ENCODE measurements at regions not wholly inside any gene's neighbourhood (a gene's known extent, or its start where the extent isn't known, plus 50 kb on each side); places are given as distances from the start of the nearest gene placed in this dataset.

- Mint-ChIP-seq H3K4me1 (peaks cover 75% of the 10 kb centered on the region), H3K27ac (no peak overlapping the region), H3K9me3 (no peaks in the 10 kb centered on the region), H3K27me3 (ENCODE audit: low read depth) (no peaks in the 10 kb centered on the region), H3K4me3 (no peak overlapping the region), H3K36me3 (no peaks in the 10 kb centered on the region)
- CTCF ChIA-PET: no interaction called here
- TF ChIP-seq IRF2 (CRISPR knock-in tag; IDR thresholded peaks at IDR 0.05; ENCODE audit: borderline replicate concordance, low read depth) (no peak), USF1 (CRISPR knock-in tag; IDR thresholded peaks at IDR 0.05) (no peak), FOXK1 (CRISPR knock-in tag; IDR thresholded peaks at IDR 0.05) (no peak), HMGA2 (CRISPR knock-in tag; IDR thresholded peaks at IDR 0.05) (no peak), NR2C2 (CRISPR knock-in tag; IDR thresholded peaks at IDR 0.05) (no peak), ZNF416 (CRISPR knock-in tag; IDR thresholded peaks at IDR 0.05) (no peak), ERG (CRISPR knock-in tag; IDR thresholded peaks at IDR 0.05) (no peak), ZNF138 (CRISPR knock-in tag; conservative IDR thresholded peaks at IDR 0.05) (no peak), CREB1 (CRISPR knock-in tag; IDR thresholded peaks at IDR 0.05) (no peak), JAZF1 (CRISPR knock-in tag; IDR thresholded peaks at IDR 0.05) (no peak), MAX (CRISPR knock-in tag; IDR thresholded peaks at IDR 0.05) (no peak)
- ATAC-seq (no peak), DNase-seq (ENCODE audit: low spot score) (no peak)
- POLR2A ChIA-PET: no interaction called here
Observed at GRCh38 chr2:120863146-120863545, 127.5 kb downstream of the GLI2 start.

- CTCF ChIA-PET: interaction anchor here (1.7 kb wide), 1 partner anchor 21 kb away, joined by 4 read pairs; no protein-coding TSS in a partner anchor
- Mint-ChIP-seq H3K4me1 (peaks cover 75% of the 10 kb centered on the region), H3K9me3 (no peaks in the 10 kb centered on the region), H3K4me3 (no peak overlapping the region), H3K27ac (no peak overlapping the region), H3K36me3 (no peaks in the 10 kb centered on the region), H3K27me3 (ENCODE audit: low read depth) (no peaks in the 10 kb centered on the region)
- POLR2A ChIA-PET: no interaction called here
- DNase-seq (ENCODE audit: low spot score) (no peak), ATAC-seq (no peak)
- TF ChIP-seq E2F1 (CRISPR knock-in tag; IDR thresholded peaks at IDR 0.05) (no peak), ZNF219 (CRISPR knock-in tag; IDR thresholded peaks at IDR 0.05; ENCODE audit: borderline replicate concordance) (no peak), ZNF121 (CRISPR knock-in tag; IDR thresholded peaks at IDR 0.05) (no peak), ATF1 (CRISPR knock-in tag; IDR thresholded peaks at IDR 0.05) (no peak), ZBTB21 (CRISPR knock-in tag; IDR thresholded peaks at IDR 0.05; ENCODE audit: borderline replicate concordance) (no peak), ZNF263 (CRISPR knock-in tag; IDR thresholded peaks at IDR 0.05; ENCODE audit: low read depth) (no peak), SMAD3 (CRISPR knock-in tag; IDR thresholded peaks at IDR 0.05; ENCODE audit: borderline replicate concordance) (no peak), CREB1 (CRISPR knock-in tag; IDR thresholded peaks at IDR 0.05) (no peak), FOXJ3 (CRISPR knock-in tag; IDR thresholded peaks at IDR 0.05; ENCODE audit: borderline replicate concordance) (no peak), SP1 (CRISPR knock-in tag; conservative IDR thresholded peaks at IDR 0.05) (no peak), NFATC4 (CRISPR knock-in tag; IDR thresholded peaks at IDR 0.05) (no peak), TEAD4 (CRISPR knock-in tag; IDR thresholded peaks at IDR 0.05) (no peak), TP53 (CRISPR knock-in tag; IDR thresholded peaks at IDR 0.05) (no peak), CBFB (CRISPR knock-in tag; IDR thresholded peaks at IDR 0.05; ENCODE audit: low read depth) (no peak), GRHL2 (CRISPR knock-in tag; IDR thresholded peaks at IDR 0.05; ENCODE audit: insufficient replicate concordance, severe bottlenecking) (no peak)
- TF ChIP-seq, protein P1, sequence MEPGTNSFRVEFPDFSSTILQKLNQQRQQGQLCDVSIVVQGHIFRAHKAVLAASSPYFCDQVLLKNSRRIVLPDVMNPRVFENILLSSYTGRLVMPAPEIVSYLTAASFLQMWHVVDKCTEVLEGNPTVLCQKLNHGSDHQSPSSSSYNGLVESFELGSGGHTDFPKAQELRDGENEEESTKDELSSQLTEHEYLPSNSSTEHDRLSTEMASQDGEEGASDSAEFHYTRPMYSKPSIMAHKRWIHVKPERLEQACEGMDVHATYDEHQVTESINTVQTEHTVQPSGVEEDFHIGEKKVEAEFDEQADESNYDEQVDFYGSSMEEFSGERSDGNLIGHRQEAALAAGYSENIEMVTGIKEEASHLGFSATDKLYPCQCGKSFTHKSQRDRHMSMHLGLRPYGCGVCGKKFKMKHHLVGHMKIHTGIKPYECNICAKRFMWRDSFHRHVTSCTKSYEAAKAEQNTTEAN (CRISPR knock-in tag; IDR thresholded peaks at IDR 0.05): no peak
- TF ChIP-seq, protein P2, sequence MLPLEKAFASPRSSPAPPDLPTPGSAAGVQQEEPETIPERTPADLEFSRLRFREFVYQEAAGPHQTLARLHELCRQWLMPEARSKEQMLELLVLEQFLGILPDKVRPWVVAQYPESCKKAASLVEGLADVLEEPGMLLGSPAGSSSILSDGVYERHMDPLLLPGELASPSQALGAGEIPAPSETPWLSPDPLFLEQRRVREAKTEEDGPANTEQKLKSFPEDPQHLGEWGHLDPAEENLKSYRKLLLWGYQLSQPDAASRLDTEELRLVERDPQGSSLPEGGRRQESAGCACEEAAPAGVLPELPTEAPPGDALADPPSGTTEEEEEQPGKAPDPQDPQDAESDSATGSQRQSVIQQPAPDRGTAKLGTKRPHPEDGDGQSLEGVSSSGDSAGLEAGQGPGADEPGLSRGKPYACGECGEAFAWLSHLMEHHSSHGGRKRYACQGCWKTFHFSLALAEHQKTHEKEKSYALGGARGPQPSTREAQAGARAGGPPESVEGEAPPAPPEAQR (CRISPR knock-in tag; IDR thresholded peaks at IDR 0.05): no peak
- TF ChIP-seq, protein P3, sequence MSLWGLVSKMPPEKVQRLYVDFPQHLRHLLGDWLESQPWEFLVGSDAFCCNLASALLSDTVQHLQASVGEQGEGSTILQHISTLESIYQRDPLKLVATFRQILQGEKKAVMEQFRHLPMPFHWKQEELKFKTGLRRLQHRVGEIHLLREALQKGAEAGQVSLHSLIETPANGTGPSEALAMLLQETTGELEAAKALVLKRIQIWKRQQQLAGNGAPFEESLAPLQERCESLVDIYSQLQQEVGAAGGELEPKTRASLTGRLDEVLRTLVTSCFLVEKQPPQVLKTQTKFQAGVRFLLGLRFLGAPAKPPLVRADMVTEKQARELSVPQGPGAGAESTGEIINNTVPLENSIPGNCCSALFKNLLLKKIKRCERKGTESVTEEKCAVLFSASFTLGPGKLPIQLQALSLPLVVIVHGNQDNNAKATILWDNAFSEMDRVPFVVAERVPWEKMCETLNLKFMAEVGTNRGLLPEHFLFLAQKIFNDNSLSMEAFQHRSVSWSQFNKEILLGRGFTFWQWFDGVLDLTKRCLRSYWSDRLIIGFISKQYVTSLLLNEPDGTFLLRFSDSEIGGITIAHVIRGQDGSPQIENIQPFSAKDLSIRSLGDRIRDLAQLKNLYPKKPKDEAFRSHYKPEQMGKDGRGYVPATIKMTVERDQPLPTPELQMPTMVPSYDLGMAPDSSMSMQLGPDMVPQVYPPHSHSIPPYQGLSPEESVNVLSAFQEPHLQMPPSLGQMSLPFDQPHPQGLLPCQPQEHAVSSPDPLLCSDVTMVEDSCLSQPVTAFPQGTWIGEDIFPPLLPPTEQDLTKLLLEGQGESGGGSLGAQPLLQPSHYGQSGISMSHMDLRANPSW (CRISPR knock-in tag; conservative IDR thresholded peaks at IDR 0.05; ENCODE audit: low read depth): no peak
Observed at GRCh38 chr2:120863661-120864320, 128.1 kb downstream of the GLI2 start.
